ENCODE measurements at regions not wholly inside any gene's neighbourhood (a gene's known extent, or its start where the extent isn't known, plus 50 kb on each side); places are given as distances from the start of the nearest gene placed in this dataset.

GRCh38 chr12:53860426-53861345 lies 77.9 kb upstream of the HOXC13 start:
- Mint-ChIP-seq H3K9me3 (no peaks in the 10 kb centered on the region), H3K36me3 (ENCODE audit: low read depth) (no peaks in the 10 kb centered on the region), H3K27ac (no peak overlapping the region), H3K4me1 (no peaks in the 10 kb centered on the region), H3K4me3 (no peak overlapping the region), H3K27me3 (ENCODE audit: low read depth) (peaks cover 26% of the 10 kb centered on the region)
- no peak for TF ChIP-seq CTCF (IDR thresholded peaks at IDR 0.05; ENCODE audit: unreplicated experiment in 3 of 3)

- no peaks in the 10 kb centered on the region for H3K36me3 Mint-ChIP-seq (ENCODE audit: low read depth)
- H3K27ac Mint-ChIP-seq, result no peak overlapping the region
- H3K27me3 Mint-ChIP-seq (ENCODE audit: low read depth), result peaks cover 20% of the 10 kb centered on the region
- H3K4me1 Mint-ChIP-seq, result no peaks in the 10 kb centered on the region
- H3K9me3 Mint-ChIP-seq, result no peaks in the 10 kb centered on the region
- H3K4me3 Mint-ChIP-seq, result no peak overlapping the region
- no peak for TF ChIP-seq CTCF (IDR thresholded peaks at IDR 0.05; ENCODE audit: unreplicated experiment in 3 of 3)
Measured at GRCh38 chr12:53862206-53862605, 76.4 kb upstream of the HOXC13 start.

GRCh38 chr12:53862831-53863230 lies 75.8 kb upstream of the HOXC13 start:
- Mint-ChIP-seq H3K27ac (no peak overlapping the region), H3K4me1 (no peaks in the 10 kb centered on the region), H3K4me3 (no peak overlapping the region), H3K27me3 (ENCODE audit: low read depth) (peaks cover 25% of the 10 kb centered on the region), H3K36me3 (ENCODE audit: low read depth) (no peaks in the 10 kb centered on the region), H3K9me3 (no peaks in the 10 kb centered on the region)
- TF ChIP-seq CTCF (IDR thresholded peaks at IDR 0.05; ENCODE audit: unreplicated experiment in 3 of 3), result no peak

- no peak for TF ChIP-seq CTCF (IDR thresholded peaks at IDR 0.05; ENCODE audit: unreplicated experiment in 3 of 3)
- no peaks in the 10 kb centered on the region for H3K36me3 Mint-ChIP-seq (ENCODE audit: low read depth)
- H3K27me3 Mint-ChIP-seq (ENCODE audit: low read depth), result peaks cover 24% of the 10 kb centered on the region
- no peak overlapping the region for H3K4me3 Mint-ChIP-seq
- H3K9me3 Mint-ChIP-seq, result no peaks in the 10 kb centered on the region
- no peaks in the 10 kb centered on the region for H3K4me1 Mint-ChIP-seq
- H3K27ac Mint-ChIP-seq, result no peak overlapping the region
Measured at GRCh38 chr12:53866727-53867126, 71.9 kb upstream of the HOXC13 start.

- no peaks in the 10 kb centered on the region for H3K4me1 Mint-ChIP-seq
- H3K9me3 Mint-ChIP-seq, result no peaks in the 10 kb centered on the region
- no peaks in the 10 kb centered on the region for H3K36me3 Mint-ChIP-seq (ENCODE audit: low read depth)
- no peak overlapping the region for H3K27ac Mint-ChIP-seq
- H3K27me3 Mint-ChIP-seq (ENCODE audit: low read depth), result peaks cover 24% of the 10 kb centered on the region
- H3K4me3 Mint-ChIP-seq, result no peak overlapping the region
- no peak for TF ChIP-seq CTCF (IDR thresholded peaks at IDR 0.05; ENCODE audit: unreplicated experiment in 3 of 3)
Measured at GRCh38 chr12:53867216-53868012, 71.2 kb upstream of the HOXC13 start.
